B cell (primary cell): ENCODE measurements at regions not wholly inside any gene's neighbourhood (a gene's known extent, or its start where the extent isn't known, plus 50 kb on each side); places are given as distances from the start of the nearest gene placed in this dataset.

Source experiments
- ATAC-seq: fragments of 200-7000 bp; cut with Tn5 transposase; one replicate; pipeline ENCODE4 v1.10.0; 2021; ENCODE audit warnings: low read depth, mild to moderate bottlenecking, moderate number of reproducible peaks, moderate library complexity
- CTCF ChIA-PET: fragments of 350-600 bp; sonication (Branson Sonifier 250); formaldehyde crosslinking; loops from one replicate; lab custom pipeline; 2021; ENCODE audit warnings: antibody characterized with exemption, inconsistent platforms; lab: Charles Lee
- POLR2A ChIA-PET: fragments of 350-600 bp; sonication (Branson Sonifier 250); formaldehyde crosslinking; loops from one replicate; lab custom pipeline; 2021; ENCODE audit warnings: antibody characterized with exemption; lab: Charles Lee
- DNase-seq: peaks from one replicate; pipeline ENCODE4 v3.0.0; 2013
- H2AFZ ChIP-seq: 2 replicates; pipeline ENCODE4 v1.6.1; 2012; ENCODE audit warnings: mild to moderate bottlenecking, low read depth, low read length; ENCODE audit not compliant: insufficient read depth, poor library complexity, severe bottlenecking
- H3K27ac ChIP-seq, 2 donors: 1 replicate in 1 of 2; 2 replicates in 1 of 2; pipeline ENCODE4 v1.5.1; 2012 to 2013; ENCODE audit warnings: low read length in 2 of 2, mild to moderate bottlenecking in 2 of 2, moderate library complexity in 1 of 2
- H3K27me3 ChIP-seq, 4 experiments: fragments of 200-600 bp in 1 of 4; sonication (generic) in 1 of 4; replicated peaks in 1 of 4; 1 replicate in 2 of 4; 2 replicates in 2 of 4; pipeline versions ENCODE4 v1.6.1 to v1.7.0; 2013 to 2016; ENCODE audit warnings: low read length in 3 of 4, mild to moderate bottlenecking in 2 of 4, mixed read lengths in 1 of 4, moderate library complexity in 1 of 4; ENCODE audit not compliant: insufficient read depth in 4 of 4, control insufficient read depth in 3 of 4; ENCODE audit errors: control extremely low read depth in 1 of 4
- H3K36me3 ChIP-seq, 2 experiments: replicated peaks in 1 of 2; 1 replicate in 1 of 2; 2 replicates in 1 of 2; pipeline versions ENCODE4 v1.6.1 to v1.7.1; 2013; ENCODE audit warnings: low read length in 1 of 2; ENCODE audit not compliant: insufficient read depth in 2 of 2, control insufficient read depth in 1 of 2; ENCODE audit errors: control extremely low read depth in 1 of 2, extremely low read depth in 1 of 2
- H3K4me1 ChIP-seq, 2 donors: fragments of 200-600 bp in 1 of 2; sonication (generic) in 1 of 2; 1 replicate in 1 of 2; 2 replicates in 1 of 2; pipeline versions ENCODE4 v1.5.1 to v1.6.1; 2013 to 2017; ENCODE audit warnings: low read length in 2 of 2; ENCODE audit not compliant: control insufficient read depth in 2 of 2, insufficient read depth in 2 of 2
- H3K4me2 ChIP-seq: replicated peaks from 2 replicates; pipeline ENCODE3; 2012; ENCODE audit warnings: mild to moderate bottlenecking, low read depth, low read length; ENCODE audit not compliant: poor library complexity, severe bottlenecking
- H3K4me3 ChIP-seq, 5 experiments: fragments of 200-600 bp in 1 of 5; sonication (generic) in 1 of 5; 1 replicate in 3 of 5; 2 replicates in 2 of 5; pipeline versions ENCODE4 v1.5.1 to v1.7.0; 2011 to 2016; ENCODE audit warnings: low read length in 4 of 5, mild to moderate bottlenecking in 4 of 5, low read depth in 2 of 5, control low read depth in 1 of 5, moderate library complexity in 1 of 5; ENCODE audit not compliant: insufficient read depth in 1 of 5; ENCODE audit errors: control extremely low read depth in 1 of 5, extremely low read depth in 1 of 5
- H3K79me2 ChIP-seq: fragments of 200-600 bp; sonication (generic); one replicate; pipeline ENCODE4 v1.6.0; 2016; ENCODE audit warnings: low read length; ENCODE audit not compliant: control insufficient read depth, insufficient read depth
- H3K9ac ChIP-seq: fragments of 200-600 bp; sonication (generic); 2 replicates; pipeline ENCODE4 v1.6.1; 2017; ENCODE audit warnings: mild to moderate bottlenecking, low read length, moderate library complexity
- H3K9me3 ChIP-seq, 3 donors: one replicate each; pipeline versions ENCODE4 v1.6.1 to v1.7.1; 2013; ENCODE audit warnings: low read length in 2 of 3; ENCODE audit not compliant: control insufficient read depth in 2 of 3, insufficient read depth in 1 of 3; ENCODE audit errors: control extremely low read depth in 1 of 3
- H4K20me1 ChIP-seq: 2 replicates; pipeline ENCODE4 v1.6.0; 2012; ENCODE audit warnings: mild to moderate bottlenecking, low read length; ENCODE audit not compliant: insufficient read depth, control insufficient read depth, poor library complexity, severe bottlenecking
- H3K27ac Mint-ChIP-seq: one replicate; pipeline ENCODE4 v1.8.0; 2021; ENCODE audit warnings: mixed read lengths
- H3K27me3 Mint-ChIP-seq: one replicate; pipeline ENCODE4 v1.8.0; 2021; ENCODE audit warnings: mixed read lengths
- H3K4me1 Mint-ChIP-seq: one replicate; pipeline ENCODE4 v1.8.0; 2021; ENCODE audit warnings: mixed read lengths
- H3K4me3 Mint-ChIP-seq: one replicate; pipeline ENCODE4 v1.8.0; 2021; ENCODE audit warnings: mixed read lengths
- H3K9me3 Mint-ChIP-seq: one replicate; pipeline ENCODE4 v1.8.0; 2022; ENCODE audit warnings: mixed read lengths; ENCODE audit not compliant: insufficient read depth
- CTCF ChIP-seq: fragments of 200-600 bp; IDR thresholded peaks from one replicate; pipeline ENCODE4 v1.8.0; 2022; ENCODE audit warnings: antibody characterized with exemption, mild to moderate bottlenecking
- EZH2 ChIP-seq: IDR thresholded peaks from 2 replicates; pipeline ENCODE4 v1.6.1; 2012; ENCODE audit warnings: borderline replicate concordance, low read depth, mild to moderate bottlenecking, moderate library complexity, low read length; ENCODE audit not compliant: insufficient read depth, poor library complexity, severe bottlenecking
- WGBS: methylation state at CpG from one replicate; pipeline ENCODE4 v1.1.5; 2013; ENCODE audit warnings: missing lambda C conversion rate; ENCODE audit not compliant: insufficient coverage; 5-methylcytosine and 5-hydroxymethylcytosine counted together
- intact Hi-C: fragments of 100-400 bp; cut with micrococcal nuclease; formaldehyde crosslinking; loops from one replicate; pipeline ENCODE4 v1.10.0; 2022

GRCh38 chr18:14914771-14915170 lies 166.8 kb downstream of the ANKRD30B start:
- intact Hi-C loops: no loop called here
- Histone ChIP-seq H3K36me3 (no peaks in the 10 kb centered on the region), H3K27ac (no peak overlapping the region), H3K4me3 (no peak overlapping the region), H3K9me3 (peaks cover 0 to 12% (median 2%) of the 10 kb centered on the region in 3 donors), H3K4me1 (no peaks in the 10 kb centered on the region), H4K20me1 (no peaks in the 10 kb centered on the region), H3K9ac (no peak overlapping the region), H3K27me3 (no peaks in the 10 kb centered on the region), H3K79me2 (no peaks in the 10 kb centered on the region), H3K4me2 (no peak overlapping the region), H2AFZ (no peak overlapping the region)
- WGBS: 73% methylated on average over 3 of the region's 3 CpGs
- H3K4me3 Mint-ChIP-seq: no peak overlapping the region
- H3K27me3 Mint-ChIP-seq: no peaks in the 10 kb centered on the region
- ChIA-PET CTCF (no interaction called here), POLR2A (no interaction called here)
- H3K4me1 Mint-ChIP-seq: no peaks in the 10 kb centered on the region
- DNase-seq (no peak), ATAC-seq (no peak)
- TF ChIP-seq CTCF (no peak), EZH2 (no peak)
- H3K9me3 Mint-ChIP-seq: peaks cover 3% of the 10 kb centered on the region
- no peak overlapping the region for H3K27ac Mint-ChIP-seq

GRCh38 chr18:14916181-14916580 lies 168.2 kb downstream of the ANKRD30B start:
- H2AFZ ChIP-seq: no peak overlapping the region
- no peak for TF ChIP-seq CTCF
- no peak for TF ChIP-seq EZH2
- Mint-ChIP-seq H3K27ac (no peak overlapping the region), H3K27me3 (no peaks in the 10 kb centered on the region), H3K4me1 (no peaks in the 10 kb centered on the region), H3K4me3 (no peak overlapping the region), H3K9me3 (peaks cover 5% of the 10 kb centered on the region)
- H3K4me2 ChIP-seq: no peak overlapping the region
- H3K36me3 ChIP-seq: no peaks in the 10 kb centered on the region
- ChIA-PET CTCF (no interaction called here), POLR2A (no interaction called here)
- 69% methylated on average over 1 of the region's 1 CpG for WGBS
- H3K9me3 ChIP-seq: peaks cover 0 to 12% (median 2%) of the 10 kb centered on the region in 3 donors
- no peaks in the 10 kb centered on the region for H3K27me3 ChIP-seq
- no peaks in the 10 kb centered on the region for H3K4me1 ChIP-seq
- intact Hi-C loops: no loop called here
- ATAC-seq (no peak), DNase-seq (no peak)
- no peaks in the 10 kb centered on the region for H3K79me2 ChIP-seq
- no peaks in the 10 kb centered on the region for H4K20me1 ChIP-seq
- H3K27ac ChIP-seq: no peak overlapping the region
- H3K4me3 ChIP-seq: no peak overlapping the region
- H3K9ac ChIP-seq: no peak overlapping the region
